ENCODE measurements at regions not wholly inside any gene's neighbourhood (a gene's known extent, or its start where the extent isn't known, plus 50 kb on each side); places are given as distances from the start of the nearest gene placed in this dataset.

DNA sequence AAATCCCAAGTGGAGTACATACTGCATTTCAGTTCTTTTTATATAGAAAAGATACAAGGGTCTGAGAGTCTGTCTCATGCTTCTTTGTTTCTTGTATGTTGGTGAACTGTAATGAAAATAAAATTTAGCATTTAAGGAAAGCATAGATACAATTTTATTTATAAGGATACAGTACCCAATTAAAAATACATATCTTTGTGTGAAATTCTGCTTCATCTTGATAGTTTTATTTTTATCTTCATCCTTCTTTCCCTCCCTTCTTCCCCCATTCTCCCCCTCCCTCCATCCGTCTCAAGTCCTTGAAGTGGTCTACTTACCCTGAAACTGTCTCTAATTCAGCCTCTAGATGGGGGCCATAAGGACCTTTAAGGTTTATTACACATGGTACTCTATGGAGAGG, 359.8 kb downstream of the CDH7 start:
- H3K9ac ChIP-seq (ENCODE audit: low read length) = no peak overlapping the region
- no peaks in the 10 kb centered on the region for H4K20me1 ChIP-seq (ENCODE audit: insufficient read depth)
- BruUV-seq (replicated peaks) = no TSS peak
- no peak overlapping the region for H2AFZ ChIP-seq (ENCODE audit: low read depth, low read length, poor library complexity, severe bottlenecking)
- intact Hi-C loops (cut with micrococcal nuclease) = no loop called here
- no peaks in the 10 kb centered on the region for H3K4me1 ChIP-seq (ENCODE audit: control insufficient read depth in 1 of 2, insufficient read depth in 2 of 2, low read length in 2 of 2)
- no peaks in the 10 kb centered on the region for H3K36me3 ChIP-seq (ENCODE audit: control insufficient read depth in 1 of 2, insufficient read depth in 2 of 2, low read length in 2 of 2)
- no peak overlapping the region for H3K27ac ChIP-seq (ENCODE audit: low read depth, low read length)
- DNase-seq (ENCODE audit: low read depth, low spot score) (no peak), ATAC-seq (no peak)
- RAD21 ChIA-PET (ENCODE audit: low non-redundant PET in 1 of 2, low total read pairs in 2 of 2, uncharacterized antibody in 2 of 2, unreplicated experiment in 2 of 2) = no interaction called here
- H3K4me2 ChIP-seq (ENCODE audit: low read length) = no peak overlapping the region
- TF ChIP-seq EGR1 (IDR thresholded peaks at IDR 0.05; ENCODE audit: low read depth) (no peak), YY1 (IDR thresholded peaks at IDR 0.05; ENCODE audit: extremely low read depth, insufficient replicate concordance, low read depth, low read length) (no peak), ZNF274 (IDR thresholded peaks at IDR 0.05; ENCODE audit: low read depth, low read length) (no peak), ZFX (IDR thresholded peaks at IDR 0.05) (no peak), POLR2AphosphoS5 (IDR thresholded peaks at IDR 0.05; ENCODE audit: low read depth, low read length) (no peak), SIN3A (IDR thresholded peaks at IDR 0.05; ENCODE audit: low read depth) (no peak), FOSL1 (IDR thresholded peaks at IDR 0.05; ENCODE audit: low read depth) (no peak), ELF1 (IDR thresholded peaks at IDR 0.05; ENCODE audit: borderline replicate concordance, low read depth) (no peak), TCF7L2 (IDR thresholded peaks at IDR 0.05; ENCODE audit: borderline replicate concordance, extremely low read depth, insufficient read depth, insufficient read length) (no peak), EZH2phosphoT487 (IDR thresholded peaks at IDR 0.05; ENCODE audit: borderline replicate concordance) (no peak), CEBPB (IDR thresholded peaks at IDR 0.05; ENCODE audit: low read depth) (no peak), SRF (IDR thresholded peaks at IDR 0.05; ENCODE audit: low read depth) (no peak), RAD21 (IDR thresholded peaks at IDR 0.05; ENCODE audit: low read depth) (no peak), JUND (IDR thresholded peaks at IDR 0.05) (no peak), POLR2A (IDR thresholded peaks at IDR 0.05; ENCODE audit: borderline replicate concordance, extremely low read depth, insufficient read depth, insufficient read length) (no peak), CBX3 (IDR thresholded peaks at IDR 0.05; ENCODE audit: low read depth) (no peak)
- TF ChIP-seq, protein P1, sequence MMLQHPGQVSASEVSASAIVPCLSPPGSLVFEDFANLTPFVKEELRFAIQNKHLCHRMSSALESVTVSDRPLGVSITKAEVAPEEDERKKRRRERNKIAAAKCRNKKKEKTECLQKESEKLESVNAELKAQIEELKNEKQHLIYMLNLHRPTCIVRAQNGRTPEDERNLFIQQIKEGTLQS (IDR thresholded peaks at IDR 0.05) = no peak
- TF ChIP-seq, protein P2, sequence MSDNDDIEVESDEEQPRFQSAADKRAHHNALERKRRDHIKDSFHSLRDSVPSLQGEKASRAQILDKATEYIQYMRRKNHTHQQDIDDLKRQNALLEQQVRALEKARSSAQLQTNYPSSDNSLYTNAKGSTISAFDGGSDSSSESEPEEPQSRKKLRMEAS (IDR thresholded peaks at IDR 0.05) = no peak
- TF ChIP-seq, protein P3, sequence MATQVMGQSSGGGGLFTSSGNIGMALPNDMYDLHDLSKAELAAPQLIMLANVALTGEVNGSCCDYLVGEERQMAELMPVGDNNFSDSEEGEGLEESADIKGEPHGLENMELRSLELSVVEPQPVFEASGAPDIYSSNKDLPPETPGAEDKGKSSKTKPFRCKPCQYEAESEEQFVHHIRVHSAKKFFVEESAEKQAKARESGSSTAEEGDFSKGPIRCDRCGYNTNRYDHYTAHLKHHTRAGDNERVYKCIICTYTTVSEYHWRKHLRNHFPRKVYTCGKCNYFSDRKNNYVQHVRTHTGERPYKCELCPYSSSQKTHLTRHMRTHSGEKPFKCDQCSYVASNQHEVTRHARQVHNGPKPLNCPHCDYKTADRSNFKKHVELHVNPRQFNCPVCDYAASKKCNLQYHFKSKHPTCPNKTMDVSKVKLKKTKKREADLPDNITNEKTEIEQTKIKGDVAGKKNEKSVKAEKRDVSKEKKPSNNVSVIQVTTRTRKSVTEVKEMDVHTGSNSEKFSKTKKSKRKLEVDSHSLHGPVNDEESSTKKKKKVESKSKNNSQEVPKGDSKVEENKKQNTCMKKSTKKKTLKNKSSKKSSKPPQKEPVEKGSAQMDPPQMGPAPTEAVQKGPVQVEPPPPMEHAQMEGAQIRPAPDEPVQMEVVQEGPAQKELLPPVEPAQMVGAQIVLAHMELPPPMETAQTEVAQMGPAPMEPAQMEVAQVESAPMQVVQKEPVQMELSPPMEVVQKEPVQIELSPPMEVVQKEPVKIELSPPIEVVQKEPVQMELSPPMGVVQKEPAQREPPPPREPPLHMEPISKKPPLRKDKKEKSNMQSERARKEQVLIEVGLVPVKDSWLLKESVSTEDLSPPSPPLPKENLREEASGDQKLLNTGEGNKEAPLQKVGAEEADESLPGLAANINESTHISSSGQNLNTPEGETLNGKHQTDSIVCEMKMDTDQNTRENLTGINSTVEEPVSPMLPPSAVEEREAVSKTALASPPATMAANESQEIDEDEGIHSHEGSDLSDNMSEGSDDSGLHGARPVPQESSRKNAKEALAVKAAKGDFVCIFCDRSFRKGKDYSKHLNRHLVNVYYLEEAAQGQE (IDR thresholded peaks at IDR 0.05; ENCODE audit: low read depth) = no peak
- TF ChIP-seq, protein P4, sequence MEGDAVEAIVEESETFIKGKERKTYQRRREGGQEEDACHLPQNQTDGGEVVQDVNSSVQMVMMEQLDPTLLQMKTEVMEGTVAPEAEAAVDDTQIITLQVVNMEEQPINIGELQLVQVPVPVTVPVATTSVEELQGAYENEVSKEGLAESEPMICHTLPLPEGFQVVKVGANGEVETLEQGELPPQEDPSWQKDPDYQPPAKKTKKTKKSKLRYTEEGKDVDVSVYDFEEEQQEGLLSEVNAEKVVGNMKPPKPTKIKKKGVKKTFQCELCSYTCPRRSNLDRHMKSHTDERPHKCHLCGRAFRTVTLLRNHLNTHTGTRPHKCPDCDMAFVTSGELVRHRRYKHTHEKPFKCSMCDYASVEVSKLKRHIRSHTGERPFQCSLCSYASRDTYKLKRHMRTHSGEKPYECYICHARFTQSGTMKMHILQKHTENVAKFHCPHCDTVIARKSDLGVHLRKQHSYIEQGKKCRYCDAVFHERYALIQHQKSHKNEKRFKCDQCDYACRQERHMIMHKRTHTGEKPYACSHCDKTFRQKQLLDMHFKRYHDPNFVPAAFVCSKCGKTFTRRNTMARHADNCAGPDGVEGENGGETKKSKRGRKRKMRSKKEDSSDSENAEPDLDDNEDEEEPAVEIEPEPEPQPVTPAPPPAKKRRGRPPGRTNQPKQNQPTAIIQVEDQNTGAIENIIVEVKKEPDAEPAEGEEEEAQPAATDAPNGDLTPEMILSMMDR (IDR thresholded peaks at IDR 0.05 in 2 of 3, conservative IDR thresholded peaks at IDR 0.05 in 1 of 3; ENCODE audit: borderline replicate concordance in 1 of 3, insufficient read depth in 1 of 3, low read depth in 2 of 3, low read length in 2 of 3) = no peak
- CTCF ChIA-PET = no interaction called here
- H3K4me3 ChIP-seq (replicated peaks in 1 of 2; ENCODE audit: low read depth in 1 of 2, low read length in 2 of 2) = no peak overlapping the region
- H3K9me3 ChIP-seq (ENCODE audit: control insufficient read depth in 1 of 2, insufficient read depth in 1 of 2, low read depth in 1 of 2, low read length in 2 of 2) = peaks cover 9 to 22% of the 10 kb centered on the region in 2 experiments; a peak in 3 of 4 replicates
- no peaks in the 10 kb centered on the region for H3K9me2 ChIP-seq (ENCODE audit: insufficient read depth)
- H3K79me2 ChIP-seq (ENCODE audit: insufficient read depth, low read length) = no peaks in the 10 kb centered on the region
- no peaks in the 10 kb centered on the region for H3K27me3 ChIP-seq (ENCODE audit: insufficient read depth, low read length)
- POLR2A ChIA-PET = no interaction called here

All from HCT116 (cell line).